Activated CD4-positive, alpha-beta T cell treated with anti-CD3 and anti-CD28 coated beads, Interleukin-2, amount 10 ng/mL, durations not matched to agents 7 days and 5 days (primary cell): ENCODE measurements at regions not wholly inside any gene's neighbourhood (a gene's known extent, or its start where the extent isn't known, plus 50 kb on each side); places are given as distances from the start of the nearest gene placed in this dataset.

ENCODE experiments used
- CTCF ChIA-PET: fragments of 350-600 bp; sonication (Branson Sonifier 250); formaldehyde crosslinking; loops from one replicate; lab custom pipeline; 2021; ENCODE audit warnings: antibody characterized with exemption; lab: Charles Lee
- POLR2A ChIA-PET: fragments of 350-600 bp; sonication (Branson Sonifier 250); formaldehyde crosslinking; loops from one replicate; lab custom pipeline; 2021; ENCODE audit warnings: antibody characterized with exemption; lab: Charles Lee
- DNase-seq: peaks from one replicate; pipeline ENCODE4 v3.0.0-alpha.2; 2020
- H3K27ac Mint-ChIP-seq: one replicate; pipeline ENCODE4 v1.8.0; 2021; ENCODE audit warnings: mild to moderate bottlenecking, moderate library complexity, mixed read lengths
- H3K27me3 Mint-ChIP-seq: one replicate; pipeline ENCODE4 v1.8.0; 2021; ENCODE audit warnings: mixed read lengths
- H3K36me3 Mint-ChIP-seq: one replicate; pipeline ENCODE4 v1.8.0; 2021; ENCODE audit warnings: low read depth, mixed read lengths
- H3K4me1 Mint-ChIP-seq: one replicate; pipeline ENCODE4 v1.8.0; 2021; ENCODE audit warnings: mixed read lengths
- H3K4me3 Mint-ChIP-seq: one replicate; pipeline ENCODE4 v1.8.0; 2021; ENCODE audit warnings: mild to moderate bottlenecking, moderate library complexity, mixed read lengths
- H3K9me3 Mint-ChIP-seq: one replicate; pipeline ENCODE4 v1.8.0; 2021; ENCODE audit warnings: mixed read lengths

DNA sequence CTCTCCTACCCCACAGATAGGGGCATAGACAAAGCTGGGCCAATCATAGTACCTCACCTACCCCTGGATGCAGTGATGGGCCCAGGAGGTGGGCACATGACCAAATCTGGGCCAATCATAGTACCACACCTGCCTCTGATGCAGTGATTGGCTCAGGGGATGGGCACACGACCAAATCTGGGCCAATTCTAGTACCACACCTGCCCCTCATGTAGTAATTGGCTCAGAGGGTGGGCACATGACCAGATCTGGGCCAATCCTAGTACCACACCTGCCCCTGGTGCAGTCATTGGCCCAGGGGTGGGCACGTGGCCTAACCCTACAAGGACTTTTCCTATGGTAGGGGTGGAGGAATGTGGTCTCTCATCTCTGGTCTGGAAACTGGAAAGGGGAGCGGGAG, 56.9 kb upstream of the MEF2A start:
- Mint-ChIP-seq H3K9me3 (no peaks in the 10 kb centered on the region), H3K4me3 (no peak overlapping the region), H3K36me3 (no peaks in the 10 kb centered on the region), H3K4me1 (peaks cover 50% of the 10 kb centered on the region), H3K27ac (no peak overlapping the region), H3K27me3 (no peaks in the 10 kb centered on the region)
- POLR2A ChIA-PET: no interaction called here
- DNase-seq: no peak
- CTCF ChIA-PET: no interaction called here

DNA sequence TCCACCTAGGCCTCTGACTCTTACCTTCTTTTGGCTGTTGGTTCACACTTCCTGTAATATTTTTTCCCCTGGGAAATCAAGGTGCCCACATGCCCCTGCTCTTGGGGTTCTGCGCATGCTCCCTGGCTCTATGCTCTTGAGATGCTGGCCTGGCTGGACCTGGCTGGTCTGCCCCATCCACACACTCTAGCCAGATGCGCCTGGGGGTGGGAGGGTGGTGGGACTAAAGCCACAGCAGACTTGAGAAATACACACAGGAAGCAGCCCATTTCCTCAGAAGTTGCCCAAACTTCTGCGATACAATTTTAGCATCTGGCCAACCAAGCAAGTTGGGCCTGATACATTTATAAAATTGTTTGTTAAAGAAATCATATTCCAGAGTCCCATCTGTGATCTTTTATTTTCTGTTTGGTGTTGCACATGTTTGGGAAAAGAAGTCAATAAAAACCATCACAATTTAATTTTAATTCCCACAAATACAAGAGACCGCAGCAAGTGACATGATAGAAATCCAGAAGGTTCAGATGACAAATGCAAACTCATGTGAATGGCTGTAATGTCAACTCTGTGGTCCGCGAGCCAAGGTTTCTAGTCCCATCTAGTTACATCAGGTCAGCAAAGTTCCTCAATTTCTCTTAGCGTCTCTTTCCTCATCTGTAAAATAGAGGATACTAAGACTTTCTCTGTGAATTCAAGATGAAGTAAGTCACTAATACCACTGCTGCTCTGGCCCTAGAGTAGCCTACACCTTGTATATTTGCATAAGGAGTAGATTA, 55.9 kb upstream of the MEF2A start:
- peaks cover 40% of the 10 kb centered on the region for H3K4me1 Mint-ChIP-seq
- H3K9me3 Mint-ChIP-seq: no peaks in the 10 kb centered on the region
- H3K36me3 Mint-ChIP-seq: no peaks in the 10 kb centered on the region
- no peak overlapping the region for H3K27ac Mint-ChIP-seq
- CTCF ChIA-PET: no interaction called here
- DNase-seq: no peak
- no peaks in the 10 kb centered on the region for H3K27me3 Mint-ChIP-seq
- no peak overlapping the region for H3K4me3 Mint-ChIP-seq
- POLR2A ChIA-PET: no interaction called here

DNA sequence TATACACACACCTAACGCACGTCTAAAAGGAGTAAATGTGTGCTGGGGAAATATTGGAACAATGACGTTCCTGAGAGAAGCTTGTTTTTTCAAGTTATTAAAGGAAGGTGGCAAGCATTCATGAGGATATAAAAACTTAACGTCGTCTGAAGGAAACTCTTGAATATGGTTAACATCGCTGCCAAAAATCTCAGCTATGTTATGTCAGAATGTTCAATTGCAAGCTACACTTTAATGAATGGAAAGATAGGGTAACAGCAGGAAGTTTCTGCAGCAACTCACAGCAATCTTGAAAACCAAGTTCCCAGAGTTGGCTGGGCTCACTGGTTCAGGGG, 54.3 kb upstream of the MEF2A start:
- Mint-ChIP-seq H3K9me3 (no peaks in the 10 kb centered on the region), H3K4me1 (peaks cover 33% of the 10 kb centered on the region)
- POLR2A ChIA-PET: no interaction called here

DNA sequence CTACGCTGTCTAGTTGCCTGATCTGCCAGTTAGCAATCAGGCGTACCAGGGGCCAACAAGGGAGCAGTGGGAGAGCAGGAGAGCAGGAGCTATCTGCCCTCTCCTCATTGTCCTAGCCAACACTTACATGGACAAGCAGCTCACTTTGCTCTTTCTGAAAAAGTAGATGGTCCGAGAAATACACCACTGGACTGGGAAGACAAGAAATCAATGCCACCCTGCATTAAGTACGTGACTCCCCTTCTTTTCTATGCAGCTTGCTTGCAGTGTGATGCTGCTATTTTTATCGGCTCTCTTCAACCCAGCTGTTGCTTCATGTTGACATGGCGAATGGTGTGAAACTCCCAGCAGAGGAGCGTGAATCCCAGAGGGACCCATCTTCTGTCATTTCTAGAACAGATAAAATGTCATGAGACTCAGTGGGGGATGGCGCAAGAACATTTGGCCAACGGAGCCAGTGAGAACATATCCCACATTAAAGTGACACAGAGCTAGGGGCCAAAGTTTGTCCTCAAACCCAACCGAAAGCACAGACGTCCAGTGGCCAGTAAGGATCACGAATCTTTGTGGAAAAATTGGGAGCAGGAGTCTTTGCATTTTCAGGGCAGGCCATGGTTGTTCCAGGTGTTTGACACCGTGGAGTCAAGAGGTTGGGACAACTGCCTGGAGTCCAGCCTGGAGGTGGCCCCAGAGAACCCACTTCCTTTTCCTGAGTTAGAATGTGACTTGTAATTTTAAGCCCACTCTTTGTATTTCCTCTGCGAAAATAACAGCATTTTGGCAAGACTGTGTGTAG, 53.7 kb upstream of the MEF2A start:
- POLR2A ChIA-PET: no interaction called here
- no peak for DNase-seq
- H3K4me1 Mint-ChIP-seq: peaks cover 32% of the 10 kb centered on the region
- H3K27me3 Mint-ChIP-seq: no peaks in the 10 kb centered on the region
- H3K9me3 Mint-ChIP-seq: no peaks in the 10 kb centered on the region
- H3K27ac Mint-ChIP-seq: no peak overlapping the region
- CTCF ChIA-PET: interaction anchor here (1.1 to 1.7 kb wide), 3 partner anchors 9 to 37 kb away, joined by 3 to 4 read pairs (median 3); no protein-coding TSS in a partner anchor
- H3K36me3 Mint-ChIP-seq: no peaks in the 10 kb centered on the region
- no peak overlapping the region for H3K4me3 Mint-ChIP-seq

More for the DNA sequence above, 54.3 kb upstream of the MEF2A start:
- H3K27ac Mint-ChIP-seq: no peak overlapping the region
- DNase-seq: no peak
- H3K4me3 Mint-ChIP-seq: no peak overlapping the region
- no peaks in the 10 kb centered on the region for H3K36me3 Mint-ChIP-seq
- CTCF ChIA-PET: interaction anchor here (1.1 to 1.7 kb wide), 3 partner anchors 9 to 38 kb away, joined by 3 to 4 read pairs (median 3); no protein-coding TSS in a partner anchor
- no peaks in the 10 kb centered on the region for H3K27me3 Mint-ChIP-seq

DNA sequence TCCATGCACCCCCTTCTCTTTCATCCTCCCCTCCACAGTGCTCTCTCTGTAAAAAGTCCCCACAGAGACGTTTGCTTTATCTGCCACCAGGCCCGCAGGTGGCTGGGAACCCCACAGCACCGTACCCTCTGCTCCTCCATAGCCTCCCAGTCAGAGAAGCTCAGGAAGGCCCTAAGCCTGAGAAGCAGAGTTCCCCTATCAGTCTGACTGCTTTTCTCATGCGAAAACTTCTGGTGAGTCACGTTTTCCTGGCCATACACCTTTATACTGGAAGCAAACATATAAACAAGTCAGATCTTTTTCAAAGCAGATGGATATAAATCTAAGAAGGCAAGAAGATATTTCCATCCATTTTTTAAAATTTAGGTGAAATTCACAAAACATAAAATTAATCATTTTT, 51.5 kb upstream of the MEF2A start:
- Mint-ChIP-seq H3K9me3 (no peaks in the 10 kb centered on the region), H3K36me3 (no peaks in the 10 kb centered on the region), H3K27ac (no peak overlapping the region), H3K4me1 (peaks cover 22% of the 10 kb centered on the region), H3K27me3 (no peaks in the 10 kb centered on the region), H3K4me3 (no peak overlapping the region)
- DNase-seq: no peak
- CTCF ChIA-PET: interaction anchor here (0.7 kb wide), 1 partner anchor 33 kb away, joined by 3 read pairs; no protein-coding TSS in a partner anchor
- POLR2A ChIA-PET: no interaction called here
